Neuronal stem cell (in vitro differentiated cells): ENCODE measurements at regions not wholly inside any gene's neighbourhood (a gene's known extent, or its start where the extent isn't known, plus 50 kb on each side); places are given as distances from the start of the nearest gene placed in this dataset.

Experiments used
- DNase-seq: peaks from one replicate; pipeline ENCODE4 v3.0.0-alpha.2; 2013; ENCODE audit warnings: low spot score
- H2AFZ ChIP-seq: one replicate; pipeline ENCODE4 v1.6.1; 2013; ENCODE audit warnings: mild to moderate bottlenecking, low read length, inconsistent platforms
- H2AK5ac ChIP-seq: 2 replicates; pipeline ENCODE4 v1.6.1; 2013; ENCODE audit warnings: low read depth, mild to moderate bottlenecking, inconsistent platforms, low read length, moderate library complexity, mixed read lengths
- H2BK120ac ChIP-seq: 2 replicates; pipeline ENCODE4 v1.6.1; 2013; ENCODE audit warnings: low read depth, mild to moderate bottlenecking, inconsistent platforms, low read length, moderate library complexity, mixed read lengths
- H2BK12ac ChIP-seq: one replicate; pipeline ENCODE4 v1.6.1; 2013; ENCODE audit warnings: low read length, inconsistent platforms
- H2BK15ac ChIP-seq: 2 replicates; pipeline ENCODE4 v1.6.1; 2013; ENCODE audit warnings: mild to moderate bottlenecking, low read length, inconsistent platforms, mixed read lengths
- H2BK5ac ChIP-seq: one replicate; pipeline ENCODE4 v1.6.1; 2013; ENCODE audit warnings: inconsistent platforms, mild to moderate bottlenecking, low read length, moderate library complexity
- H3K14ac ChIP-seq: one replicate; pipeline ENCODE4 v1.6.1; 2013; ENCODE audit warnings: low read length, inconsistent platforms
- H3K18ac ChIP-seq: 2 replicates; pipeline ENCODE4 v1.6.1; 2013; ENCODE audit warnings: low read length, inconsistent platforms
- H3K23ac ChIP-seq: 2 replicates; pipeline ENCODE4 v1.6.1; 2013; ENCODE audit warnings: low read depth, mild to moderate bottlenecking, mixed read lengths, low read length, inconsistent platforms; ENCODE audit not compliant: poor library complexity
- H3K27ac ChIP-seq: replicated peaks from 3 replicates; pipeline ENCODE4 v1.5.1; 2013; ENCODE audit warnings: low read length, inconsistent platforms
- H3K27me3 ChIP-seq, 3 experiments: 2 replicates each; pipeline ENCODE4 v1.6.1; 2013; ENCODE audit warnings: low read length in 3 of 3, mild to moderate bottlenecking in 2 of 3, inconsistent platforms in 1 of 3, low read depth in 1 of 3, mixed read lengths in 1 of 3, moderate library complexity in 1 of 3; ENCODE audit not compliant: control insufficient read depth in 3 of 3, insufficient read depth in 3 of 3
- H3K36me3 ChIP-seq, 2 donors: replicated peaks in 1 of 2; 2 replicates each; pipeline ENCODE4 v1.6.1; 2013; ENCODE audit warnings: low read length in 2 of 2; ENCODE audit not compliant: control insufficient read depth in 2 of 2, insufficient read depth in 2 of 2
- H3K4ac ChIP-seq: 2 replicates; pipeline ENCODE4 v1.6.1; 2013; ENCODE audit warnings: inconsistent platforms, mild to moderate bottlenecking, low read length, moderate library complexity
- H3K4me1 ChIP-seq, 2 donors: 1 replicate in 1 of 2; 2 replicates in 1 of 2; pipeline ENCODE4 v1.6.1; 2013; ENCODE audit warnings: low read length in 2 of 2, low read depth in 1 of 2; ENCODE audit not compliant: control insufficient read depth in 2 of 2, insufficient read depth in 1 of 2
- H3K4me2 ChIP-seq: one replicate; pipeline ENCODE4 v1.6.1; 2013; ENCODE audit warnings: mild to moderate bottlenecking, low read length, inconsistent platforms; ENCODE audit not compliant: insufficient read depth, poor library complexity, severe bottlenecking
- H3K4me3 ChIP-seq, 2 donors: 2 replicates each; pipeline ENCODE4 v1.5.1; 2013; ENCODE audit warnings: low read length in 2 of 2, mild to moderate bottlenecking in 2 of 2, inconsistent platforms in 1 of 2, moderate library complexity in 1 of 2
- H3K79me1 ChIP-seq: one replicate; pipeline ENCODE4 v1.6.1; 2013; ENCODE audit warnings: low read depth, mild to moderate bottlenecking, inconsistent platforms, low read length, moderate library complexity
- H3K9ac ChIP-seq: one replicate; pipeline ENCODE4 v1.6.1; 2013; ENCODE audit warnings: mild to moderate bottlenecking, low read depth, low read length, inconsistent platforms; ENCODE audit not compliant: poor library complexity
- H3K9me3 ChIP-seq, 2 donors: replicated peaks in 1 of 2; 2 replicates each; pipeline versions ENCODE3 to v1.6.1; 2013; ENCODE audit warnings: low read length in 2 of 2, mild to moderate bottlenecking in 2 of 2, inconsistent platforms in 1 of 2, low read depth in 1 of 2, mixed read lengths in 1 of 2, moderate library complexity in 1 of 2; ENCODE audit not compliant: control insufficient read depth in 2 of 2, insufficient read depth in 1 of 2
- H4K8ac ChIP-seq: one replicate; pipeline ENCODE4 v1.6.1; 2013; ENCODE audit warnings: low read depth, mild to moderate bottlenecking, inconsistent platforms, low read length, moderate library complexity
- H4K91ac ChIP-seq: one replicate; pipeline ENCODE4 v1.6.1; 2013; ENCODE audit warnings: low read length, low read depth, mild to moderate bottlenecking, inconsistent platforms; ENCODE audit not compliant: poor library complexity
- WGBS, 2 donors: extraction: QIAGEN DNeasy Blood & Tissue Kit; methylation state at CpG; one replicate each; pipeline ENCODE4 v1.1.7; 2013; ENCODE audit warnings: missing lambda C conversion rate in 2 of 2, mixed read lengths in 1 of 2; ENCODE audit not compliant: insufficient read length in 2 of 2, insufficient replicate concordance in 1 of 2; ENCODE audit errors: extremely low coverage in 2 of 2; 5-methylcytosine and 5-hydroxymethylcytosine counted together

DNA sequence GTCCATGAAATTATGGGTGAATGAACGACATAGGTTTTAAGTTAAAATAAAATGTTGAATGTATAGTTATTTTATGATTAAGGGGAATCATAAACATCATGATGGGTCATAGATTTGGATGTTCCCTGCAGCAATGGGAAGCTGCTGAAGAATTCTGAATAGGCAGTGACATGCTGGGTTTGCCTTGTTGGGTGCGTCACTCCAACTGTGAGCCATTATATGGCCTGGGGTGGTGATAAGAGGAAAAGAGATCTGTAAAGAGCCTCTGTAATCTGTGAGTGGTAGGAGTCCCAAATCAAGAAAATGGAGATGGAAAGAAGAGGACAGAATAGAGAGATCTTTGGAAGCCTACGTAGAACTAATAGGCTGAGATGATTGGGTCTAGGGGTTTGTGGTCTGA is 58.1 kb upstream of the GPR26 start:
- Histone ChIP-seq H2BK12ac (no peak overlapping the region), H3K23ac (no peak overlapping the region), H3K18ac (no peak overlapping the region), H4K8ac (no peak overlapping the region), H3K79me1 (no peaks in the 10 kb centered on the region), H3K27ac (no peak overlapping the region), H3K4me2 (no peak overlapping the region), H3K27me3 (no peaks in the 10 kb centered on the region), H2BK5ac (no peak overlapping the region), H2AK5ac (no peak overlapping the region), H3K9me3 (no peaks in the 10 kb centered on the region), H3K4ac (no peak overlapping the region), H2AFZ (no peak overlapping the region), H2BK120ac (no peak overlapping the region), H3K36me3 (no peaks in the 10 kb centered on the region), H3K4me1 (peaks cover 0 to 6% of the 10 kb centered on the region in 2 donors), H4K91ac (no peak overlapping the region), H3K4me3 (no peak overlapping the region), H2BK15ac (no peak overlapping the region), H3K14ac (no peak overlapping the region), H3K9ac (no peak overlapping the region)
- no peak for DNase-seq
- 100% methylated on average over 1 of the region's 3 CpGs; no CpG with 5 or more reads in 1 of the 2 donors for WGBS, 2 donors

DNA sequence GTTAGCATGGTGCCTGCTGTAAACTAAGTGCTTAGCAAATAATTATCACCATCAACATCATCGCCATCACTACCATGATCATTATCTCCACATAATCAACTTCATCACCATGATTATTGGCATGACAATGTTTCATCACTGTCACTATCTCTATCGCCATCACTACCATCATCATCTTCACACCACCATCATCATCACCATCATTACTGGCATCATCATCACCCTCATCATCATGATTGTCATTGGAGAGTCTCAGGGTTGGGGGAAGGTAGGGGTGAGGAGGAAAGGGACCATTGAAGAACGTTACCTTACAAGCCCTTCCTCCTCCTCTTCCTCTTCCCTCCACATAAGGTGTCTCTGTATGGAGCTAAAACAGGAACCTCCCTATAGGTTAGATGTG is 54.9 kb upstream of the GPR26 start:
- no peak overlapping the region for H4K8ac ChIP-seq
- H3K9me3 ChIP-seq = no peaks in the 10 kb centered on the region
- H4K91ac ChIP-seq = no peak overlapping the region
- H3K9ac ChIP-seq = no peak overlapping the region
- H3K4me3 ChIP-seq = no peak overlapping the region
- no peak overlapping the region for H2AFZ ChIP-seq
- no peak overlapping the region for H2BK15ac ChIP-seq
- H2AK5ac ChIP-seq = no peak overlapping the region
- H3K79me1 ChIP-seq = no peaks in the 10 kb centered on the region
- no peak overlapping the region for H3K23ac ChIP-seq
- H3K36me3 ChIP-seq = no peaks in the 10 kb centered on the region
- WGBS, 2 donors = 100% methylated on average over 1 of the region's 3 CpGs; no CpG with 5 or more reads in 1 of the 2 donors
- no peak overlapping the region for H3K14ac ChIP-seq
- no peak overlapping the region for H2BK120ac ChIP-seq
- no peaks in the 10 kb centered on the region for H3K27me3 ChIP-seq
- H3K18ac ChIP-seq = no peak overlapping the region
- no peak overlapping the region for H3K27ac ChIP-seq
- no peak overlapping the region for H3K4ac ChIP-seq
- no peak overlapping the region for H3K4me2 ChIP-seq
- H2BK12ac ChIP-seq = no peak overlapping the region
- no peak for DNase-seq
- peaks cover 0 to 6% of the 10 kb centered on the region in 2 donors for H3K4me1 ChIP-seq
- H2BK5ac ChIP-seq = no peak overlapping the region

DNA sequence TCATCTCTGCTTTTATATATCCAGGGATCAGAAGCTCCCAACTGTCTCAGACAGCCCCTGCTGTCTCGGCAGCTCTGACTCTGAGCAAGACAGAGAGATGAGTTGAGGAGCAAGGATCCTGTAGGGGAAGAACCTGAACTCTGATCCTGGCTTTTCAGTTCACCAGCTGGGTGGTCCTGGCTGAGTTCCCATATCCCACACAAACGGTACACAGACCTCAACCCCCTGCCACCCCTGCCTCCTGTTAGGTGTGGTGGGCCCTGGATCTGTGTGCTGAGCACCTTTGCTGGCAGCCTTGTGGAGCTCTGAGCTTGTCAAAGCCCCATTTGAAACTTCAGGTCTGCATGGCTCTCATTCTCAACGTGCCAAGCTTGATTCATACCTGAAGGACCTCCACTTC is 54.3 kb upstream of the GPR26 start:
- Histone ChIP-seq H3K27ac (no peak overlapping the region), H3K4me3 (no peak overlapping the region), H2AK5ac (no peak overlapping the region), H3K27me3 (no peaks in the 10 kb centered on the region), H4K91ac (no peak overlapping the region), H3K4me1 (peaks cover 0 to 6% of the 10 kb centered on the region in 2 donors), H3K9me3 (no peaks in the 10 kb centered on the region), H2BK12ac (no peak overlapping the region), H2BK15ac (no peak overlapping the region), H3K36me3 (no peaks in the 10 kb centered on the region), H3K4ac (no peak overlapping the region), H3K18ac (no peak overlapping the region), H2BK120ac (no peak overlapping the region), H3K9ac (no peak overlapping the region), H2AFZ (no peak overlapping the region), H3K79me1 (no peaks in the 10 kb centered on the region), H4K8ac (no peak overlapping the region), H3K14ac (no peak overlapping the region), H3K4me2 (no peak overlapping the region), H3K23ac (no peak overlapping the region), H2BK5ac (no peak overlapping the region)
- WGBS, 2 donors = no CpG with 5 or more reads among the region's 3 CpGs
- DNase-seq = no peak

DNA sequence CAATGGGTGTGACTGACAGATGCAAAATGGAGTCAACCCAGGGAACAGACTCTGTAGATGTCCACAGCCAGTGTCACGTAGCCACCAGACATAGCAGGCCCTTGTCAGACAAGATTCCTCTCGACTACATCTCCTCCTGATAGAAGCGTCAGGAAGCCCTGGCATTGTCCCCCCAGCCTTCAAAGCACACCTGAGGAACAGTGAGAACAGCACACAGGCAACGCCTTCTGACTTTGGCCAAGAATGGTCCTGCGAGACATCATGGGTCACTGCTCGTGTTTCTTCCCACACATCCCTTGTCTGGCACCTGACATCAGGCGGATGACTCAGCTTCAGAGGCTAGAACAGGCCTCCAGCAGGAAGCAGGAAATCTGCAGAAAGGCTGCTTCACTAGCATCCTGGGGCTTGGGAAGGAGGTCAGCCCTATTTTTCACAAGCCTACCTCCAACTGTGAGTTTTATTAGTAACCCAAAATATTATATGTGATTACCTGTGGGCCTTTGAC is 52.8 kb upstream of the GPR26 start:
- H2BK5ac ChIP-seq = no peak overlapping the region
- peak overlapping the region; percentile 39 for H3K14ac ChIP-seq
- no peak overlapping the region for H2BK12ac ChIP-seq
- H3K79me1 ChIP-seq = no peaks in the 10 kb centered on the region
- no peak overlapping the region for H3K18ac ChIP-seq
- H2BK15ac ChIP-seq = no peak overlapping the region
- H2AK5ac ChIP-seq = no peak overlapping the region
- no peak for DNase-seq
- H4K91ac ChIP-seq = no peak overlapping the region
- no peak overlapping the region for H3K4ac ChIP-seq
- H2BK120ac ChIP-seq = no peak overlapping the region
- H4K8ac ChIP-seq = no peak overlapping the region
- H3K9ac ChIP-seq = no peak overlapping the region
- no peak overlapping the region for H3K23ac ChIP-seq
- H2AFZ ChIP-seq = no peak overlapping the region
- H3K27me3 ChIP-seq = no peaks in the 10 kb centered on the region
- H3K27ac ChIP-seq = no peak overlapping the region
- no peak overlapping the region for H3K4me2 ChIP-seq
- H3K36me3 ChIP-seq = no peaks in the 10 kb centered on the region
- peaks cover 0 to 2% of the 10 kb centered on the region in 2 donors for H3K4me1 ChIP-seq
- no peaks in the 10 kb centered on the region for H3K9me3 ChIP-seq
- no peak overlapping the region for H3K4me3 ChIP-seq
- WGBS, 2 donors = no CpG with 5 or more reads among the region's 7 CpGs
